ENCODE measurements at regions not wholly inside any gene's neighbourhood (a gene's known extent, or its start where the extent isn't known, plus 50 kb on each side); places are given as distances from the start of the nearest gene placed in this dataset.

- TF ChIP-seq CTCF (conservative IDR thresholded peaks at IDR 0.05; ENCODE audit: low read depth in 2 of 2) (no peak), ETS1 (IDR thresholded peaks at IDR 0.05) (no peak), EZH2 (IDR thresholded peaks at IDR 0.05; ENCODE audit: low read depth, unreplicated experiment) (no peak), POLR2AphosphoS5 (IDR thresholded peaks at IDR 0.05; ENCODE audit: low read depth) (no peak), NANOG (IDR thresholded peaks at IDR 0.05; ENCODE audit: borderline replicate concordance) (no peak), EZH2phosphoT487 (IDR thresholded peaks at IDR 0.05; ENCODE audit: unreplicated experiment) (no peak)
Measured at GRCh38 chr14:40218282-40218941, 786.2 kb upstream of the FBXO33 start.

Data from GM23338 (cell line).